GM12878 (cell line): ENCODE measurements at regions not wholly inside any gene's neighbourhood (a gene's known extent, or its start where the extent isn't known, plus 50 kb on each side); places are given as distances from the start of the nearest gene placed in this dataset.

Experiments
- ATAC-seq: fragments of 200-7000 bp; cut with Tn5 transposase; 3 replicates; pipeline ENCODE4 v1.9.1; 2020; ENCODE audit warnings: mild to moderate bottlenecking, moderate library complexity
- BruUV-seq: library from RNA; stranded (reverse); fragments of 400-500 nt; replicated peaks from 2 replicates; lab custom pipeline; 2021; lab: Mats Ljungman, UMichigan
- CTCF ChIA-PET: fragments of 300-600 bp; sonication (Branson Sonifier 250); formaldehyde crosslinking; extraction: SDS; loops from one replicate; lab custom pipeline; 2021; ENCODE audit warnings: inconsistent platforms; lab: Yijun Ruan, JAX
- POLR2A ChIA-PET: fragments of 350-600 bp; formaldehyde crosslinking; extraction: SDS; loops from one replicate; lab custom pipeline; 2021; ENCODE audit warnings: inconsistent platforms; lab: Charles Lee
- RAD21 ChIA-PET: fragments of 300-600 bp; sonication (Branson Sonifier 250); formaldehyde crosslinking; loops from one replicate; lab custom pipeline; 2023; ENCODE audit warnings: antibody characterized with exemption; ENCODE audit not compliant: unreplicated experiment; lab: Charles Lee
- SMC1A ChIA-PET: fragments of 300-600 bp; sonication (Branson Sonifier 250); formaldehyde crosslinking; loops from one replicate; lab custom pipeline; 2023; ENCODE audit not compliant: unreplicated experiment, uncharacterized antibody; lab: Charles Lee
- DNase-seq: peaks from one replicate; pipeline ENCODE4 v3.0.0-alpha.2; 2011; ENCODE audit warnings: low read depth, low spot score
- FAIRE-seq: peaks from 3 replicates; lab custom pipeline; 2011; peaks lifted over from hg19 to GRCh38; lab: Jason Lieb, UNC
- H2AFZ ChIP-seq: 2 replicates; pipeline ENCODE4 v1.6.0; 2011; ENCODE audit warnings: low read depth, low read length, control low read depth; ENCODE audit not compliant: control insufficient read depth
- H3K27ac ChIP-seq: 2 replicates; pipeline ENCODE4 v1.5.1; 2011; ENCODE audit warnings: control low read depth; ENCODE audit not compliant: control insufficient read depth, insufficient read depth
- H3K27me3 ChIP-seq, 2 experiments: replicated peaks in 1 of 2; 2 replicates each; pipeline versions ENCODE4 v1.6.0 to v1.6.1; 2011; ENCODE audit warnings: low read length in 1 of 2; ENCODE audit not compliant: control insufficient read depth in 2 of 2, insufficient read depth in 2 of 2
- H3K36me3 ChIP-seq, 2 experiments: 2 replicates each; pipeline ENCODE4 v1.5.1; 2011; ENCODE audit warnings: low read length in 1 of 2; ENCODE audit not compliant: control insufficient read depth in 2 of 2, insufficient read depth in 2 of 2
- H3K4me1 ChIP-seq: 2 replicates; pipeline ENCODE4 v1.6.1; 2011; ENCODE audit warnings: mild to moderate bottlenecking, low read length, moderate library complexity, mixed read lengths; ENCODE audit not compliant: control insufficient read depth, insufficient read depth
- H3K4me2 ChIP-seq: 2 replicates; pipeline ENCODE4 v1.6.0; 2011; ENCODE audit warnings: control low read depth; ENCODE audit not compliant: control insufficient read depth, insufficient read depth
- H3K4me3 ChIP-seq: fragments of 200-600 bp; sonication (generic); 2 replicates; pipeline ENCODE4 v1.5.1; 2016
- H3K79me2 ChIP-seq: 2 replicates; pipeline ENCODE4 v1.6.0; 2011; ENCODE audit warnings: low read length; ENCODE audit not compliant: control insufficient read depth, insufficient read depth
- H3K9ac ChIP-seq: 2 replicates; pipeline ENCODE4 v1.8.0; 2011; ENCODE audit warnings: low read length, control low read depth, mixed read lengths; ENCODE audit not compliant: control insufficient read depth, insufficient read depth
- H3K9me3 ChIP-seq: replicated peaks from 3 replicates; pipeline ENCODE4 v1.5.1; 2011; ENCODE audit warnings: mild to moderate bottlenecking, low read length; ENCODE audit not compliant: control insufficient read depth, insufficient read depth
- H4K20me1 ChIP-seq: 2 replicates; pipeline ENCODE4 v1.6.0; 2011; ENCODE audit not compliant: control insufficient read depth, insufficient read depth
- ASH2L ChIP-seq: fragments of 300-600, 200-600 bp; sonication (generic); IDR thresholded peaks from 2 replicates; pipeline ENCODE4 v1.6.1; 2017; ENCODE audit warnings: low read depth, mild to moderate bottlenecking, borderline replicate concordance
- CHD1 ChIP-seq: IDR thresholded peaks from 2 replicates; pipeline ENCODE4 v1.6.1; 2012; ENCODE audit warnings: low read depth, low read length, improper control_type of control experiment
- CHD4 ChIP-seq: fragments of 200-600 bp; sonication (generic); IDR thresholded peaks from 2 replicates; pipeline ENCODE4 v1.6.1; 2016; ENCODE audit warnings: mild to moderate bottlenecking
- FOXM1 ChIP-seq: IDR thresholded peaks from 2 replicates; pipeline ENCODE4 v1.6.1; 2012; ENCODE audit warnings: low read depth, mild to moderate bottlenecking, inconsistent platforms, low read length, moderate library complexity
- JUNB ChIP-seq: IDR thresholded peaks from 2 replicates; pipeline ENCODE4 v1.6.1; 2016; ENCODE audit warnings: antibody characterized with exemption, mild to moderate bottlenecking
- KLF5 ChIP-seq: fragments of 450-650 bp; IDR thresholded peaks from 2 replicates; pipeline ENCODE4 v1.6.1; 2014; ENCODE audit warnings: mild to moderate bottlenecking; ENCODE audit not compliant: partially characterized antibody
- MYC ChIP-seq: IDR thresholded peaks from 2 replicates; pipeline ENCODE4 v1.6.1; 2011; ENCODE audit warnings: mild to moderate bottlenecking, low read length, moderate library complexity, inconsistent platforms; ENCODE audit not compliant: insufficient read depth, insufficient replicate concordance, insufficient read length, severe bottlenecking
- NFYB ChIP-seq: IDR thresholded peaks from 2 replicates; pipeline ENCODE4 v1.6.1; 2011; ENCODE audit warnings: low read depth, mild to moderate bottlenecking, low read length, improper control_type of control experiment, moderate library complexity; ENCODE audit not compliant: insufficient read depth
- NR2C1 ChIP-seq: fragments of 450-650 bp; IDR thresholded peaks from 2 replicates; pipeline ENCODE4 v1.6.1; 2017; ENCODE audit warnings: antibody characterized with exemption, mild to moderate bottlenecking, moderate library complexity
- PML ChIP-seq: IDR thresholded peaks from 2 replicates; pipeline ENCODE4 v1.6.1; 2012; ENCODE audit warnings: low read length, inconsistent platforms
- RAD21 ChIP-seq: IDR thresholded peaks from 2 replicates; pipeline ENCODE4 v1.6.1; 2011; ENCODE audit warnings: mild to moderate bottlenecking, low read depth, low read length, moderate library complexity; ENCODE audit not compliant: insufficient read depth
- RB1 ChIP-seq: fragments of 450-650 bp; formaldehyde crosslinking; IDR thresholded peaks from 2 replicates; pipeline ENCODE4 v1.6.1; 2017; ENCODE audit warnings: mild to moderate bottlenecking, borderline replicate concordance
- RELA ChIP-seq: fragments of 450-650 bp; IDR thresholded peaks from 2 replicates; pipeline ENCODE4 v1.8.0; 2014; ENCODE audit warnings: borderline replicate concordance; ENCODE audit not compliant: partially characterized antibody
- RFX5 ChIP-seq: IDR thresholded peaks from 2 replicates; pipeline ENCODE4 v1.6.1; 2011; ENCODE audit warnings: low read depth, low read length, improper control_type of control experiment
- SIX5 ChIP-seq: IDR thresholded peaks from 2 replicates; pipeline ENCODE4 v1.6.1; 2011; ENCODE audit warnings: mild to moderate bottlenecking, low read depth, low read length, moderate library complexity; ENCODE audit not compliant: severe bottlenecking
- STAT3 ChIP-seq: IDR thresholded peaks from 2 replicates; pipeline ENCODE4 v1.6.1; 2011; ENCODE audit warnings: low read depth, low read length, improper control_type of control experiment
- TAF1 ChIP-seq: IDR thresholded peaks from 2 replicates; pipeline ENCODE4 v1.6.1; 2011; ENCODE audit warnings: mild to moderate bottlenecking, low read depth, low read length, borderline replicate concordance
- ZSCAN29 ChIP-seq: fragments of 450-650 bp; IDR thresholded peaks from 2 replicates; pipeline ENCODE4 v1.6.1; 2017; ENCODE audit warnings: mild to moderate bottlenecking, moderate library complexity
- WGBS: methylation state at CpG from one replicate; pipeline ENCODE4 v1.1.6; 2016; ENCODE audit warnings: low lambda C conversion rate; ENCODE audit not compliant: insufficient replicate concordance, insufficient coverage; ENCODE audit errors: missing lambda C conversion rate; 5-methylcytosine and 5-hydroxymethylcytosine counted together
- in situ Hi-C: fragments of 300-500 bp; cut with MboI; formaldehyde crosslinking; loops from 9 replicates; pipeline ENCODE4 v1.14.3; 2018; ENCODE audit warnings: mixed read lengths
- intact Hi-C: fragments of 100-400 bp; cut with micrococcal nuclease; formaldehyde crosslinking; loops from one replicate; pipeline ENCODE4 v1.14.2; 2022; ENCODE audit not compliant: unreplicated experiment
- TF ChIP-seq, protein P1 (sequence below): fragments of 150-350 bp; IDR thresholded peaks from 2 replicates; pipeline ENCODE4 v1.6.1; 2016; ENCODE audit warnings: low read depth, low read length

DNA sequence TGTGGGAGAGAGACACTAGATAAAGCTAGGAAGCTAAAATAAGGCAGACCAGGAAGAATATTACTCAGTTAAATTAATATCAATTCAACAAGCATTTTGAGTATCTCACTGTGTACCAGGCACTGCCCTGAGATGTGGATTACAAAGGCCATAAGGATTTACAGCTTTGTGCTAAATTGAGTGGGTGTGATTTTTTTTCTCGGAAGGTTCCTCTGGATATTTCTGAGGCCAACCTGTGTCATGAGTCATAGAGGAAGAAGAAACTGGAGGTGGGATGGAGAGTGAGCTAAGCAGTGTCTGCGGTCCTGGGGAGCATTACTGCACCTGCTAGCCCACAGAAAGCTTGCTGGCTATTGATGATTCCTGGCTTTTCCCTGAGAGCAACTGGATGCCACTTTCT lies 135.2 kb downstream of the RFPL4B start:
- ChIA-PET RAD21 (no interaction called here), CTCF (interaction anchor here (1.0 to 1.4 kb wide), 2 partner anchors 14 to 15 kb away, joined by 3 read pairs; no protein-coding TSS in a partner anchor), SMC1A (interaction anchor here (0.8 to 1.2 kb wide), 2 partner anchors 16 to 395 kb away, joined by 3 to 5 read pairs; partner anchors contain the start of genes FAM229B and TUBE1), POLR2A (no interaction called here)
- WGBS: 53% methylated on average over 2 of the region's 2 CpGs
- Histone ChIP-seq H3K79me2 (no peaks in the 10 kb centered on the region), H3K36me3 (no peaks in the 10 kb centered on the region), H3K4me3 (no peak overlapping the region), H3K27me3 (no peaks in the 10 kb centered on the region), H3K4me1 (no peaks in the 10 kb centered on the region), H3K9me3 (no peaks in the 10 kb centered on the region), H3K4me2 (no peak overlapping the region), H2AFZ (no peak overlapping the region), H3K9ac (no peak overlapping the region), H3K27ac (no peak overlapping the region), H4K20me1 (no peaks in the 10 kb centered on the region)
- no peak for ATAC-seq
- no peak for DNase-seq
- intact Hi-C loops: no loop called here
- BruUV-seq: no TSS peak
- no peak for FAIRE-seq
- in situ Hi-C loops: no loop called here
- no peak for TF ChIP-seq SIX5
- no peak for TF ChIP-seq RAD21
- no peak for TF ChIP-seq CHD4
- TF ChIP-seq RELA: no peak
- no peak for TF ChIP-seq ZSCAN29
- TF ChIP-seq, protein P1, sequence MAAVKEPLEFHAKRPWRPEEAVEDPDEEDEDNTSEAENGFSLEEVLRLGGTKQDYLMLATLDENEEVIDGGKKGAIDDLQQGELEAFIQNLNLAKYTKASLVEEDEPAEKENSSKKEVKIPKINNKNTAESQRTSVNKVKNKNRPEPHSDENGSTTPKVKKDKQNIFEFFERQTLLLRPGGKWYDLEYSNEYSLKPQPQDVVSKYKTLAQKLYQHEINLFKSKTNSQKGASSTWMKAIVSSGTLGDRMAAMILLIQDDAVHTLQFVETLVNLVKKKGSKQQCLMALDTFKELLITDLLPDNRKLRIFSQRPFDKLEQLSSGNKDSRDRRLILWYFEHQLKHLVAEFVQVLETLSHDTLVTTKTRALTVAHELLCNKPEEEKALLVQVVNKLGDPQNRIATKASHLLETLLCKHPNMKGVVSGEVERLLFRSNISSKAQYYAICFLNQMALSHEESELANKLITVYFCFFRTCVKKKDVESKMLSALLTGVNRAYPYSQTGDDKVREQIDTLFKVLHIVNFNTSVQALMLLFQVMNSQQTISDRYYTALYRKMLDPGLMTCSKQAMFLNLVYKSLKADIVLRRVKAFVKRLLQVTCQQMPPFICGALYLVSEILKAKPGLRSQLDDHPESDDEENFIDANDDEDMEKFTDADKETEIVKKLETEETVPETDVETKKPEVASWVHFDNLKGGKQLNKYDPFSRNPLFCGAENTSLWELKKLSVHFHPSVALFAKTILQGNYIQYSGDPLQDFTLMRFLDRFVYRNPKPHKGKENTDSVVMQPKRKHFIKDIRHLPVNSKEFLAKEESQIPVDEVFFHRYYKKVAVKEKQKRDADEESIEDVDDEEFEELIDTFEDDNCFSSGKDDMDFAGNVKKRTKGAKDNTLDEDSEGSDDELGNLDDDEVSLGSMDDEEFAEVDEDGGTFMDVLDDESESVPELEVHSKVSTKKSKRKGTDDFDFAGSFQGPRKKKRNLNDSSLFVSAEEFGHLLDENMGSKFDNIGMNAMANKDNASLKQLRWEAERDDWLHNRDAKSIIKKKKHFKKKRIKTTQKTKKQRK: no peak
- TF ChIP-seq RB1: no peak
- TF ChIP-seq STAT3: no peak
- no peak for TF ChIP-seq FOXM1
- no peak for TF ChIP-seq NR2C1
- TF ChIP-seq TAF1: no peak
- TF ChIP-seq RFX5: no peak
- no peak for TF ChIP-seq ASH2L
- no peak for TF ChIP-seq KLF5
- TF ChIP-seq CHD1: no peak
- TF ChIP-seq PML: no peak
- no peak for TF ChIP-seq MYC
- TF ChIP-seq JUNB: no peak
- no peak for TF ChIP-seq NFYB
